Mesodermal cell (in vitro differentiated cells): ENCODE measurements at regions not wholly inside any gene's neighbourhood (a gene's known extent, or its start where the extent isn't known, plus 50 kb on each side); places are given as distances from the start of the nearest gene placed in this dataset.
"Not testable (repeated sequence)": the region's sequence is repeated elsewhere in the genome, so short reads cannot be mapped to it uniquely, and the experiment has no call there.

Source experiments
- H3K27ac ChIP-seq: 2 replicates; pipeline ENCODE4 v1.7.0; 2013; ENCODE audit warnings: mild to moderate bottlenecking, low read depth, low read length, moderate library complexity; ENCODE audit not compliant: severe bottlenecking
- H3K36me3 ChIP-seq: 2 replicates; pipeline ENCODE4 v1.7.1; 2013; ENCODE audit warnings: mild to moderate bottlenecking, low read length, moderate library complexity; ENCODE audit not compliant: control insufficient read depth, insufficient read depth
- H3K4me1 ChIP-seq: one replicate; pipeline ENCODE4 v1.7.1; 2013; ENCODE audit warnings: mild to moderate bottlenecking, low read length; ENCODE audit not compliant: insufficient read depth, control insufficient read depth, poor library complexity, severe bottlenecking
- H3K4me3 ChIP-seq: 2 replicates; pipeline ENCODE4 v1.7.0; 2013; ENCODE audit warnings: low read length, control low read depth, mild to moderate bottlenecking; ENCODE audit not compliant: insufficient read depth, poor library complexity, severe bottlenecking; ENCODE audit errors: extremely low read depth
- H3K9me3 ChIP-seq: 2 replicates; pipeline ENCODE4 v1.7.1; 2013; ENCODE audit warnings: mild to moderate bottlenecking, low read length, moderate library complexity; ENCODE audit not compliant: control insufficient read depth
- WGBS, 2 experiments: methylation state at CpG; one replicate each; pipeline ENCODE4 v1.1.5; 2013; ENCODE audit warnings: missing lambda C conversion rate in 2 of 2; ENCODE audit not compliant: insufficient coverage in 2 of 2; 5-methylcytosine and 5-hydroxymethylcytosine counted together

- H3K27ac ChIP-seq, result no peak overlapping the region
- H3K4me1 ChIP-seq, result no peaks in the 10 kb centered on the region
- H3K36me3 ChIP-seq, result no peaks in the 10 kb centered on the region
- H3K4me3 ChIP-seq, result no peak overlapping the region
- 78 to 100% methylated on average over 2 of the region's 3 CpGs for WGBS, 2 experiments
- no peaks in the 10 kb centered on the region for H3K9me3 ChIP-seq
These were observed 291.2 kb downstream of the PRELID2 start for GRCh38 chr5:145543968-145544367.

GRCh38 chr5:145540375-145540774 is 294.8 kb downstream of the PRELID2 start:
- no peak overlapping the region for H3K4me3 ChIP-seq
- H3K4me1 ChIP-seq, result no peaks in the 10 kb centered on the region
- no peak overlapping the region for H3K27ac ChIP-seq
- H3K9me3 ChIP-seq, result peaks cover 5% of the 10 kb centered on the region
- WGBS, 2 experiments, result no CpG with 5 or more reads among the region's 1 CpG
- H3K36me3 ChIP-seq, result no peaks in the 10 kb centered on the region

GRCh38 chr5:145539201-145539600 is 295.9 kb downstream of the PRELID2 start:
- no peaks in the 10 kb centered on the region for H3K4me1 ChIP-seq
- peaks cover 5% of the 10 kb centered on the region for H3K9me3 ChIP-seq
- no peak overlapping the region for H3K27ac ChIP-seq
- H3K4me3 ChIP-seq, result no peak overlapping the region
- 88% methylated on average over 2 of the region's 2 CpGs; no CpG with 5 or more reads in 1 of the 2 experiments for WGBS, 2 experiments
- H3K36me3 ChIP-seq, result no peaks in the 10 kb centered on the region

DNA sequence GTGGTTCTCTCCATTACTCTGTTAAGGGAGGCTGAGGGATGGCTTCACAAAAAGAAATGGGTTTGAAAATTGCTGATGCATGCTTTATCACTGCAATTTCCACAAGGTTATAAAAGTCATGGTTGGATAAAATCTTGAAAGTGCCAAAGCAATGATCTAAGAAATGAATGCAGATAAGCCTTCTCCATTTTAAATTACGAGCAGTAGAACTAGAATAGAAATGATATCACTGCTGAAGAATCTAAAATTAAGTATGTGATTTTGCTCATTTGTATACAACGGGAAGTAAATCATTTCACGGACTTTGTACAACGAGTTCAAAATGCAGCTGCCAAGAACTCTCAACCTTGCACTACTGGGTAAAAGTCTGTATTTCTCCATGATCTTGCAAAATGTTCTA is 299.0 kb downstream of the PRELID2 start:
- no peaks in the 10 kb centered on the region for H3K36me3 ChIP-seq
- H3K27ac ChIP-seq, result no peak overlapping the region
- peaks cover 6% of the 10 kb centered on the region for H3K4me1 ChIP-seq
- 100% methylated on average over 2 to 4 of the region's 4 CpGs for WGBS, 2 experiments
- H3K4me3 ChIP-seq, result no peak overlapping the region
- peaks cover 5% of the 10 kb centered on the region for H3K9me3 ChIP-seq

DNA sequence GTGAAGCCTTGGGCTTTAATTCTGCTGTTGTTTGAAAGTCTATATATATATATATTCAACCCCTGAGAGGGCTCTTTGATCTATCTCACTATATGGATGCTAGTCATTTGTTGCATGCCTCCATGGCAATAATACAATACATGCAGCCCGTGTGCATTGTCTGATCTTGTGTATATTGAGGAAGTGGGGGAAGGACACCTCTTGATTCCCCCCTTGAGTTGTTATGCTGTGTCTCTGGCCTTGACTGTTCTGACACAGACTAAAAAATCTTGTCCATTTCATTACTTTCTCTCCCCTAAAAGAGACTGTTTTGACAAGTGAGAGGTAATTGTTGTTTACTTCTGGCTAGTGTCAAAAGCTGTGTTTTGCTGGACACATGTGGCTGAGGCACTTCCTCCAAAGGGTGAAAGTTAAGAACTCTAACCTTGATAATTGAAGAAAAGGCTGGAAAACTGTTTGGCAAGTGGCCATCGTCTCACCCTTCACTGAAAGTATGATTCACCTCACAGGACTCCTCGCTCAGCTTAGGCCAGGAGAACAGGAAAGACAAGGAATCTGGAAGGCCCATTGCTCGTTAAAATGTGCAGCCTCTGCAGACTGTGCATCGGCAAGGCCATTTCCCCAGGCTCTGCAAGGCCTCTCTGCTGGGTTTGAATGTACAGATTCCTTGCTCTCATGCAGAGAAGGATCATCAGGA is 304.0 kb downstream of the PRELID2 start:
- H3K27ac ChIP-seq, result peak overlapping the region; percentile 64
- WGBS, 2 experiments, result 73% methylated on average over 4 of the region's 5 CpGs
- no peaks in the 10 kb centered on the region for H3K36me3 ChIP-seq

DNA sequence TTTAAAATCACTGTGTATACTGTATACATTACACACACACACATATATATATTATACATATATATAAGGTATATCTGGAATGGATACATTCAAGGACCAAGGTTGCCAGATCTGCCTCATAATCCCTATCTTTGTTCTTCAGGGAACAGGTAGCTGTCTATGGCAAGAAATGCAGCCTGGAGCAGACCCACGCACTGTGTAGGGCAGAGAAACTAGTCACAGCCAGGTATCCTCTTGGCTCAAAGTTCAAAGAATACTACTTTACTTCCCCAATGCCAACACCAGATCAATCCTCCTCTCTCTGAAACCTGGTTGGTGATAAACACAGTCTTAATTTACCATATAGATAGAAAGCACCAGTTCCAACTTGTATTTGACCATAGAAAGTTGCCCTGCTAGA is 313.6 kb downstream of the PRELID2 start:
- no CpG with 5 or more reads among the region's 1 CpG for WGBS, 2 experiments
- no peaks in the 10 kb centered on the region for H3K9me3 ChIP-seq
- no peaks in the 10 kb centered on the region for H3K36me3 ChIP-seq
- no peak overlapping the region for H3K4me3 ChIP-seq
- H3K27ac ChIP-seq, result no peak overlapping the region
- H3K4me1 ChIP-seq, result no peaks in the 10 kb centered on the region

More for the DNA sequence above, 304.0 kb downstream of the PRELID2 start:
- Histone ChIP-seq H3K9me3 (no peaks in the 10 kb centered on the region), H3K4me1 (peaks cover 9% of the 10 kb centered on the region), H3K4me3 (no peak overlapping the region)

DNA sequence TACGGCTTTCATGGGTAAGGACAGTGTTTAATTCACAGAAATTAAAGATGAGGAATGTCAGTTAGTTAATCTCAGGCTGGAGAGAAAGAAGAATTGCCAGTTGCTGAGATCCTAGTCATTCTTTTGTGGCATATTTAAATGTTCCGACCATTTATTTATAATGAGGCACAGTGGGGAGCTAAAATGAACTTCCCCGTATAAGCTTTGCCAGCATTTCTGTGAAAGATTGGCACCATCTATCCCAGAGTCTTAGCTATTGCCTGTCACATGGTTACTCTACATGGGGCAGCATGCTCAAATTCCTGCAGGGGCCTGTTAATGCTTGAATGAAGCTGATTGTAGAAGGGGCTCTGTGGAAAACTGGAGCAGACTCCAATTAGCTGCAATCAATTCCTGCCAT is 314.1 kb downstream of the PRELID2 start:
- 60 to 75% methylated on average over 2 to 3 of the region's 3 CpGs for WGBS, 2 experiments
- Histone ChIP-seq H3K4me3 (no peak overlapping the region), H3K27ac (no peak overlapping the region), H3K4me1 (no peaks in the 10 kb centered on the region), H3K36me3 (no peaks in the 10 kb centered on the region), H3K9me3 (no peaks in the 10 kb centered on the region)

GRCh38 chr5:145520335-145520734 is 314.8 kb downstream of the PRELID2 start:
- H3K9me3 ChIP-seq, result no peaks in the 10 kb centered on the region
- H3K4me1 ChIP-seq, result no peaks in the 10 kb centered on the region
- no peaks in the 10 kb centered on the region for H3K36me3 ChIP-seq
- 95 to 100% methylated on average over 2 of the region's 4 CpGs for WGBS, 2 experiments
- H3K27ac ChIP-seq, result no peak overlapping the region
- H3K4me3 ChIP-seq, result no peak overlapping the region

DNA sequence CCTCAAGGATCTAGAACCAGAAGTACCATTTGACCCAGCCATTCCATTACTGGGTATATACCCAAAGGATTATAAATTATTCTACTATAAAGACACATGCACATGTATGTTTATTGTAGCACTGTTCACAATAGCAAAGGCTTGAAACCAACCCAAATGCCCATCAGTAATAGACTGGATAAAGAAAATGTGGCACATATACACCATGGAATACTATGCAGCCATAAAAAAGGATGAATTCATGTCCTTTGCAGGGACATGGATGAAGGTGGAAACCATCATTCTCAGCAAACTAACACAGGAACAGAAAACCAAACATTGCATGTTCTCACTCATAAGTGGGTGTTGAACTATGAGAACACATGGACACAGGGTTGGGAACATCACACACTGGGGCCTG is 317.6 kb downstream of the PRELID2 start:
- not testable (repeated sequence) for H3K4me1 ChIP-seq, H3K27ac ChIP-seq, H3K4me3 ChIP-seq, H3K9me3 ChIP-seq, H3K36me3 ChIP-seq

DNA sequence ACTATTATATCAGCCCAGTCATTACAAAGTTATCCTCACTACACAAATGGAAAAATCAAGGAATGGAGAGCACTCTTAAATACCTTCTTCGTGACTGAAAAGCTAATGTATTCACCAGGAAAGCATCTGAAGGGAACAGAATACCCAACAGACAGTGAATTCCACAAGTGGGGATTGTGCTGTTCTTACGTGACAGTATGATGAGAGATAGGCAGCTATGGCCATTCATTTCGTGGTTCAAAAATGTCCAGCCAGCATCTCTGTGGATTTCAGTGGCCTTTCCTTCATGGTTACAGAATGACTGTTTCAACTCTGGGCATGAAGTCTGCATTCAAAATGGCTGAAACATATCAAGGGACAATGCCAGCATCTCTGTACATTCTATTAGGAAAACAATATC is 323.8 kb downstream of the PRELID2 start:
- Histone ChIP-seq H3K27ac (no peak overlapping the region), H3K9me3 (no peaks in the 10 kb centered on the region), H3K4me3 (no peak overlapping the region), H3K36me3 (no peaks in the 10 kb centered on the region), H3K4me1 (peaks cover 3% of the 10 kb centered on the region)
- 88 to 100% methylated on average over 2 to 3 of the region's 3 CpGs for WGBS, 2 experiments

GRCh38 chr5:145510769-145511168 is 324.4 kb downstream of the PRELID2 start:
- Histone ChIP-seq H3K27ac (no peak overlapping the region), H3K9me3 (no peaks in the 10 kb centered on the region), H3K36me3 (no peaks in the 10 kb centered on the region), H3K4me3 (no peak overlapping the region), H3K4me1 (peaks cover 3% of the 10 kb centered on the region)
- 95% methylated on average over 2 of the region's 2 CpGs for WGBS, 2 experiments
